ES-I3 (cell line): ENCODE measurements at regions not wholly inside any gene's neighbourhood (a gene's known extent, or its start where the extent isn't known, plus 50 kb on each side); places are given as distances from the start of the nearest gene placed in this dataset.
"Not testable (repeated sequence)": the region's sequence is repeated elsewhere in the genome, so short reads cannot be mapped to it uniquely, and the experiment has no call there.

ENCODE experiments used
- H3K36me3 ChIP-seq: 2 replicates; pipeline ENCODE4 v1.6.1; 2013; ENCODE audit warnings: mild to moderate bottlenecking, low read length, control low read depth, moderate library complexity; ENCODE audit not compliant: insufficient read depth
- H3K4me1 ChIP-seq: 2 replicates; pipeline ENCODE4 v1.6.1; 2013; ENCODE audit warnings: mild to moderate bottlenecking, control low read depth, low read length; ENCODE audit not compliant: insufficient read depth
- H3K9ac ChIP-seq: 2 replicates; pipeline ENCODE4 v1.6.1; 2013; ENCODE audit warnings: low read depth, mild to moderate bottlenecking, low read length, moderate library complexity
- H3K9me3 ChIP-seq: 2 replicates; pipeline ENCODE4 v1.6.1; 2013; ENCODE audit warnings: mild to moderate bottlenecking, low read length, moderate library complexity; ENCODE audit not compliant: control insufficient read depth, insufficient read depth

DNA sequence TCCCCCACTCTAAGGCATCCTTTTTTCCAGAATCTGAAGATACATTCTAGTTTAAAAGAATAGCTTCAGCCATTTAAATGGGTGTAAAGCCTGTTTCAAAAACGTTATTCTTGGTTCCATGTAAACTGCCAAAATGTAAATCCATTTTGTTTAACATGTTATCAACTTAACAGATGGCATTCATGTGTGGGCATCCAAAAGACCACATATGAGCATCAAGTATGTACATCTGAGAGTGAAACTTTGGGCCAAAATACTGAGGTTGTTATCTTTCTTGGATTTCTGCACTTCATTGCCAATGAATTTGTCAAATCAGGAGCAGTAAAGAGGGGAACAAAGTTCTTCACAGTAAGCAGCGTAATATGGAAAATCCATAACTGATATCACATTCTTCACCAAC is 395.4 kb downstream of the ZNF804A start:
- no peaks in the 10 kb centered on the region for H3K9me3 ChIP-seq
- H3K36me3 ChIP-seq, result no peaks in the 10 kb centered on the region
- H3K4me1 ChIP-seq, result no peaks in the 10 kb centered on the region
- H3K9ac ChIP-seq, result no peak overlapping the region

DNA sequence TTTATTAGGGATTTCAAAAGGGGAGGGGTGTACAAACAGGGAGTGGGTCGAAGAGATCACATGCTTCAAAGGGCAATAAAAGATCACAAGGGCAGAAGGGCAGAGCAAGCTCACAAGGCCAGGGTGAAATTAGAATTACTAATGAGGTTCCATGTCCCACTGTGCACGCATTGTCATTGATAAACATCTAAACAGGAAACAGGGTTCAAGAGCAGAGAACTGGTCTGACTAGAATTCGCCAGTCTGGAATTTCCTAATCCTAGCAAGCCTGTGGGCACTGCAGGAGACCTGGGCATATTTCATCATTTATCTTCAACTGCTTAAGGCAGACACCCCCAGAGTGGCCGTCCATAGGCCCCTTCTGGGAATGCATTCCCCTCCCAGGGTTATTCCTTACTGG is 408.2 kb downstream of the ZNF804A start:
- H3K36me3 ChIP-seq, result no peaks in the 10 kb centered on the region
- no peaks in the 10 kb centered on the region for H3K4me1 ChIP-seq
- H3K9me3 ChIP-seq, result no peaks in the 10 kb centered on the region
- H3K9ac ChIP-seq, result no peak overlapping the region

DNA sequence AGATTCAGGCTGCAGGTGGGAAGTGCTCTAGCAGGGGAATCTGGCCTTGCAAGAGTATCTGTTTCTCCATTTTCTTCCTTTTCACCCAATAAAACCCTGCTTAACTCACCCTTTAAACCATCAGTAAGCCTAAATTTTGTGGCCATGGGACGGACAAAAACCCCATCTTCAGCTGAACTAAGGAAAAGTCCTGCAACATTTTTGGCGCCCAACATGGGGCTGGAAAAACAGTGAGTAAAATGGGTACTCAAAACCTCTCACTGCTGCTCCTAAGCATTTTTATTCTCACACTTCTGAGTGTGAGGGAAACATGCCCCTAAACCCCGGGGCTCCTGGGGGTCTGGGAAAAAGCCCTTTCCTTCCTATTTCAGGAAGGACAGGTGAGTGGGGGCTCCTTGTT is 414.3 kb downstream of the ZNF804A start:
- Histone ChIP-seq H3K9ac (no peak overlapping the region), H3K9me3 (peaks cover 10% of the 10 kb centered on the region)

DNA sequence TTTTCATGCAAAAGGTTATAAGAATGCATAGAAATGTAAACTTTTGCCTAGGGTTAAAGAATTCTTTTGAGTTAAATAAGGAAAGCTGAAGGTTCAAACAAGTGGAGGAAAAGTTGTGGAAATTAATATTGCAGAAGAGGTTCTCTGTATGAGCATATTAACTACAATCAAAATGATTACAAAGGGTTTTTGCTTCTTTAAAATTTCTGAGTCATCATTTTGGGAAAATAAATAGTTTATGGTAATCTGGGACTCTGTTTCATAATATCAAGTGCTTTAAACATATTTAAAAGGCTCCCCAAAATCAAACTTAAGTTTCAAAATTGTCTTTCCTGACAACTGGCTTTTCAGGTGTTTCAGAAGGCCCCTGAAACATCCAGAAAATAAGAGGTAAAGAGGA is 415.7 kb downstream of the ZNF804A start:
- Histone ChIP-seq H3K9ac (no peak overlapping the region), H3K4me1 (no peaks in the 10 kb centered on the region), H3K9me3 (peaks cover 10% of the 10 kb centered on the region), H3K36me3 (no peaks in the 10 kb centered on the region)

More for the DNA sequence above, 414.3 kb downstream of the ZNF804A start:
- H3K36me3 ChIP-seq, result no peaks in the 10 kb centered on the region
- no peaks in the 10 kb centered on the region for H3K4me1 ChIP-seq

DNA sequence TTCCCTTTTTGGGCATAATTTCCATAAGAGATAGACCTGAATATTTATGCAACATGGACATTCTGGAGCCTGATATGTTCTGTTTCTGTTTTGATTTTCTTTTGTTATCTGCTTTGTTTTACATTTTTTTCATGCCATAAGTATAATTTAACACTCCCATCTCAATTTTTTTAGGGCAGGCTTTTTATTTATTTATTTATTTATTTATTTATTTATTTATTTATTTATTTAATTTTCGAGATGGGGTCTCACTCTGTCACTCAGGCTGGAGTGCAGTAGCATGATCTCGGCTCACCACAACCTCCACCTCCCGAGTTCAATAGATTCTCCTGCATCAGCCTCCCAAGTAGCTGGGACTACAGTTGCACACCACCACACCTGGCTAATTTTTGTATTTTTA is 427.6 kb downstream of the ZNF804A start:
- not testable (repeated sequence) for H3K4me1 ChIP-seq, H3K36me3 ChIP-seq, H3K9me3 ChIP-seq, H3K9ac ChIP-seq

DNA sequence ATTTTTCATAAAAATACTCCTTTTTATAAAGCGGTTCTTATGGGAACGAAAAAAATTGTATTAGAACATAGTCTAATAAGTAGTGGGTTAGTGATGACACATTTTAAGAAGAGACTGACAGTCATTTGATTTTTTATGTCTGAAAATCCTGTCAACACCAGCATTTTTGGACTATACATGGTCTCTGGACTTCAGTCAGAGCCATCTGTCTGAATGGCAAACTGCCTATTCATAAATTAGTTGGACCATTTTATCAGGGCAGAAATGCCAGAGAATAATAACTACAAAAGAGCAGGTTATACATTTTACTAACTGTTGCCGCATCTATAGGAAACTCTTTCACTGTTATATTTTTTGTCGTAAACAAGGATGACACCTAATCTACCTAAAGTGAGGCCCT is 437.6 kb downstream of the ZNF804A start:
- Histone ChIP-seq H3K36me3 (no peaks in the 10 kb centered on the region), H3K9ac (no peak overlapping the region), H3K4me1 (no peaks in the 10 kb centered on the region), H3K9me3 (peaks cover 4% of the 10 kb centered on the region; the same call in 1 of the 2 replicates)

DNA sequence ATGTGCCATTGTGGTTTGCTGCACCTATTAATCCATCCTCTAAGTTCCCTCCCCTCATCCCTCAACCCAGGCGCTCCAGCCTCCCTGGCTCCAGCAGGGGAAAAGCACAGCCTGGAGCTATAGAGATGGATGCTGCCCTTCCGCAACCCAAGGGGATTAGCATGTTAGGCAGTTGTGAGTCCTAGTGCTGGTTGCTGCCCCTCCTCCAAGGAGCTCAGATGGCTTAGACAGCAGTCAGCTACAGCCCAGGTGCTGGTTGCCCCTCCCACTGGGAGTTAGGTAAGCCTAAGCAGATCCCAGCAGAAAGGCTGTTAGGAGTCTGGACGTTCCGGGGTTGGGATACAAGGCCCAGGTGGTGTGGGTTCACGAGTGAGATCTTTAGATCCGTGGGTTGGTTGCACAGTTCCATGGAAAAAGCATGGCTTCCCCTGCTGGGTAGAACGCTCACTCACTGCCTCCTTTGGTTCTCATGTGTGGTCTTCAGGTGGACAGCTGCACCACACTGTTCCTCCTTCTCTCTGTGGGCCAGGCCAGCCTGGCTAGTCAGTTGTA is 446.1 kb downstream of the ZNF804A start:
- H3K9ac ChIP-seq, result no peak overlapping the region
- H3K9me3 ChIP-seq, result no peaks in the 10 kb centered on the region
- H3K4me1 ChIP-seq, result no peaks in the 10 kb centered on the region
- no peaks in the 10 kb centered on the region for H3K36me3 ChIP-seq

DNA sequence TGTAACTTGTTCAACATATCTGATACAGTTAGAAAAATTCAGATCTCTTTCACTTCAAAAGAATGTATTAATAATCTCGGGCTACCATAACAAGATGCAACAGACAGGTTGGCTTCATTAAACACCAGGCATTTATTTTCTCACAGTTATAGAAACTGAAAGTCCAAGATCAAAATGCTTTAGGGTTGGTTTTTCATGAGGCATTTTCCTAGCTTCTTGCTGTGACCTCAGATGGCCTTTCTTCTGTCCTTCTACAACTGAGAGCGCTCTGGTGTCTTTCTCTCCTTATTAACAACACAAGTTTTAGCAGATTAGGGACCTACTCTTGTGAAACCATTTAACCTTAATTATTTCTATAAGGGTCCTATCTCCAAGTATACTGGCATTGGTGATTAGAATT is 452.5 kb downstream of the ZNF804A start:
- H3K9ac ChIP-seq, result no peak overlapping the region
- no peaks in the 10 kb centered on the region for H3K4me1 ChIP-seq
- H3K9me3 ChIP-seq, result no peaks in the 10 kb centered on the region
- H3K36me3 ChIP-seq, result no peaks in the 10 kb centered on the region

DNA sequence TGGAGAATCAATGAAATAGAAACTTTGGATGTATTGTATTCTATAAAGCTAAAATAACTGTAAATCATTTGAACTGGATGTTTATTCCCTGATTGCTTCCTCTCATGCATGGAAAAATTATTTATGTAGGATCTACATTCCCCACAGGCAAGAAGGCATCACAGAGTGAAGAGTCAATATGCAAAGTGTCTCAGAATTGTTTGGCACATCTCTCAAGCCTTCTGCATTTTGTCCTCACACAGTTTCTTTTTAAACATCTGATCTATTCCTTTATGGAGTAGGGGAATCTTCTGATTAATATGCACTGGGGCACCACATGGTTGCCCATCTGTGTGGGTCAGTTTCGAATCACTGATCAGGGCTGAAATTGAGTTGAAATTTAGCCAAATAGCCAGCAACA is 465.4 kb downstream of the ZNF804A start:
- Histone ChIP-seq H3K9ac (no peak overlapping the region), H3K36me3 (no peaks in the 10 kb centered on the region), H3K9me3 (no peaks in the 10 kb centered on the region), H3K4me1 (no peaks in the 10 kb centered on the region)

GRCh38 chr2:185066128-185066527 is 467.8 kb downstream of the ZNF804A start:
- H3K9ac ChIP-seq, result no peak overlapping the region

DNA sequence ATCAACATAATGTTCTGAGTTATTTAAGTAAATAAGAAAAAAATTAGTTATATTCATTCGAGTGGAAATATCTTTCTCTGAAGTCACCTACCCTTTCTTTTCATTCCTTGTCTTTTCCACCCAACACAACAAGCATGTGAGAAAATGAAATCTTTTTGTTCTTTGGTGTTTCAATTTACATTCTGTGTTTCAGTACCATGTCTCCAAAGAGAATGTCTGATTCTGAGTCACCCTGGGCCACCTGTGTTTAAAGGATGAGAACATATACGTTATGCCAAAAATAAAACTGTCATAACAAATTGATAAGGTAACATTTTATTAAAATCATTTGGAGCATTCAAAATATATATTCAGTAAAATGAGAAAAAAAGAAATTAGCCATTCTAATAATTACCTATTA is 470.8 kb downstream of the ZNF804A start:
- Histone ChIP-seq H3K4me1 (no peaks in the 10 kb centered on the region), H3K9me3 (no peaks in the 10 kb centered on the region), H3K36me3 (no peaks in the 10 kb centered on the region), H3K9ac (no peak overlapping the region)

More at GRCh38 chr2:185066128-185066527, 467.8 kb downstream of the ZNF804A start:
- H3K36me3 ChIP-seq, result no peaks in the 10 kb centered on the region
- no peaks in the 10 kb centered on the region for H3K4me1 ChIP-seq
- no peaks in the 10 kb centered on the region for H3K9me3 ChIP-seq

DNA sequence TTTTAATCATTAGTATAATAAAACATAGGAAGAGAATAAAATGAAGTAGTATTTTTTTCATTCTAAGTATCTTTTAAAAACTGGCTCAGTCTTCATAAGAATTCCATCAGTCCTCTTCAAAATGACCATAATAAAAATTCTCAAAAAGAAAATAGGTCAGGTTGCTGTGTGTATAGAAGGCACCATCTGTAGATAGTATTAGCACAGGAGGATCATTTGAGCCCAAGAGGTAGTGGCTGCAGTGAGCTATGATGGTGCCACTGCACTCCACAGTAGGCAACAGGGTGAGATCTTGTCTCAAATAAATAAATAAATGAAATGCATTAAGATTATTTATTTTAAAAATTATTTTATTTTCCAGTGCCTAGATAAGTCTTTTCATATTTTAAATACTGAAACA is 475.8 kb downstream of the ZNF804A start:
- Histone ChIP-seq H3K9ac (no peak overlapping the region), H3K36me3 (no peaks in the 10 kb centered on the region), H3K9me3 (no peaks in the 10 kb centered on the region), H3K4me1 (no peaks in the 10 kb centered on the region)

DNA sequence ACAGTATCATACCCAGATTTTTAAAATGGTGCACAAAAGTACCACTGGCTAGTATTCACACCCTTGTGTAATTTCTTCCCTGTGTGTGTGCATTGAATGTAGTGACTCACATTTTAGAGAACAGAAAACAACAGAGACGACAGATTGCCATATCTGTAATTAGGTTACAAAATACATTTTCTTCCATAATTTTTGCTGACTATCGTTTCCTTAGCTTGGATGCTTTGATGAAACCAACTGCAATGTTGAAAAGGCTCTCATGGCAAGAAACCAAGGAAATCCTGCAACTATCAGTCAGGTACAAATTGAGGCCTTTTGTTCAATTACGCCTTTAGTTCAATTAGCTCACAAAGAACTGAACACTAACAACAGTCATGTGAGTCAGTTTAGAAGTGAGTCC is 484.4 kb downstream of the ZNF804A start:
- Histone ChIP-seq H3K36me3 (no peaks in the 10 kb centered on the region), H3K9me3 (no peaks in the 10 kb centered on the region), H3K4me1 (no peaks in the 10 kb centered on the region), H3K9ac (no peak overlapping the region)

DNA sequence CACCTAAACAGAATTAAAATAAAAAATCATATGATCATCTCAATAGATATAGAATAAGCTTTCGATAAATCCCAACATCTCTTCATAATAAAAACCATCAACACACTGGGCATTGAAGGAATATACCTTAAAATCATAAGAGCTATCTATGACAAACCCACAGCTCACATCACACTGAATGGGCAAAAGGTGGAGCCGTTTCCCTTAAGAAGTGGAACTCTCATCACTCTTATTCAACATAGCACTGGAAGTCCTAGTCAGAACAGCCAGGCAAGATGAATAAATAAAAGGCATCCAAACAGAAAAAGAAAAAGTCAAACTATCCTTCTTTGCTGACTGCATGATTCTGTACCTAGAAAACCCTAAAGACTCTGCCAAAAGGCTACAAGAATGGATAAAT is 510.3 kb downstream of the ZNF804A start:
- H3K4me1 ChIP-seq, result no peaks in the 10 kb centered on the region
- no peak overlapping the region for H3K9ac ChIP-seq
- no peaks in the 10 kb centered on the region for H3K36me3 ChIP-seq
- no peaks in the 10 kb centered on the region for H3K9me3 ChIP-seq

DNA sequence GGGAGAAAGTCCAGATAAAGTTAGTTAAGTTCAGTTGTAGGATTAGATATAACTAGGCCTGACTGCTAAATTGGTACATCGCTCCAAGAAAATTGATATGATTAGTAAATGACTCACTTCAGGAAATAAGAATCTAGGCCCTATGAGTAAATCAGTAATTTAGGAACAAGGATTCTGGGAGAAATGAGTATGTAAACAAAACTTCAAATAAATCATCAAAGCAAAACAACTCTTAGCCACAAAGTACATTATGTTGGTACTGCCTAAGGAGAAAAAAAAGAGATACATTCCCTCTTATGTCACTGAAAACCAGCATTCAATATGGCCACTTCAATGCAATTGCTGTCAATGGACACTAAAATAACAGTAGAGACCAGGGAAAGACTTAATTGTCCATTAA is 529.1 kb downstream of the ZNF804A start:
- H3K36me3 ChIP-seq, result no peaks in the 10 kb centered on the region
- peaks cover 2% of the 10 kb centered on the region; the same call in 1 of the 2 replicates for H3K4me1 ChIP-seq
- H3K9ac ChIP-seq, result no peak overlapping the region
- H3K9me3 ChIP-seq, result no peaks in the 10 kb centered on the region

GRCh38 chr2:185128346-185128745 is 530.0 kb downstream of the ZNF804A start:
- no peaks in the 10 kb centered on the region for H3K9me3 ChIP-seq
- H3K36me3 ChIP-seq, result no peaks in the 10 kb centered on the region
- H3K4me1 ChIP-seq, result peaks cover 2% of the 10 kb centered on the region; the same call in 1 of the 2 replicates
- no peak overlapping the region for H3K9ac ChIP-seq
